ENCODE measurements at regions not wholly inside any gene's neighbourhood (a gene's known extent, or its start where the extent isn't known, plus 50 kb on each side); places are given as distances from the start of the nearest gene placed in this dataset.

DNA sequence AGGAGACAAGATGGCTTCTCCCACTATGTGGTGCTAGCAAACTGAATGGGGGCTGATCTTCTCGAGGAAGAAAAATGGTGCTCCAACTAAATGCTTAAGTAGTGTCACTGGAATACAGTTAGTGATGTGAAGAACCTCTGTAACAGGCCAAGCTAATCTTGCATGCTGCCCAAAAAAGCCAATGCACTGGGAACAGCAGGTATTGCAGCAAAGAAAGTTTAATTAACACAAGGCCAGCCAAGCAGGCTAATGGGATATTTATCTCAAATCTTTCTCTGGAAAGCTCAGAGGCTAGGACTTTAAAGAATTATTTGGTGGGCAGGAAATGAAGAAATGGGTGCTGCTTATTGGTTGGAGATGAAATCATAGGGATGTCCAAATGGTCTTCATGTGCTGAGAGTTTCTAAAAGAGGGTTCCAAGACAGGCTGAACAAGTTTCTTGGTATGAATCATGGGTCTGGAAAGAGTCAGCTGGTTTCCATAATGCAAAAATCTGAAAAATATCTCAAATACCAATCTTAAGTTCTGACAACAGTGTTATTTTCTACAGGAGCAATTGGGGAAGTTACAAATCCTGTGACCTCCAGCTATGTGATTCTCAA, 1550.5 kb downstream of the SLITRK5 start:
- Histone ChIP-seq H3K9ac (no peak overlapping the region), H3K9me3 (ENCODE audit: control insufficient read depth, low read length) (peaks cover 3% of the 10 kb centered on the region), H3K4me1 (no peaks in the 10 kb centered on the region), H2AFZ (no peak overlapping the region), H3K4me2 (ENCODE audit: low read length) (no peak overlapping the region), H3K27ac (no peak overlapping the region), H3K4me3 (ENCODE audit: low read depth, low read length) (no peak overlapping the region), H3K36me3 (ENCODE audit: control insufficient read depth, insufficient read depth, low read length) (no peaks in the 10 kb centered on the region), H3K79me2 (no peaks in the 10 kb centered on the region), H3K27me3 (ENCODE audit: control insufficient read depth, insufficient read depth, low read length) (no peaks in the 10 kb centered on the region)
- no peak for TF ChIP-seq CTCF (IDR thresholded peaks at IDR 0.05)

- Histone ChIP-seq H3K79me2 (no peaks in the 10 kb centered on the region), H3K4me1 (no peaks in the 10 kb centered on the region), H3K27ac (no peak overlapping the region), H2AFZ (no peak overlapping the region), H3K27me3 (ENCODE audit: control insufficient read depth, insufficient read depth, low read length) (no peaks in the 10 kb centered on the region), H3K9me3 (ENCODE audit: control insufficient read depth, low read length) (no peaks in the 10 kb centered on the region), H3K9ac (no peak overlapping the region), H3K4me3 (ENCODE audit: low read depth, low read length) (no peak overlapping the region), H3K4me2 (ENCODE audit: low read length) (no peak overlapping the region), H3K36me3 (ENCODE audit: control insufficient read depth, insufficient read depth, low read length) (no peaks in the 10 kb centered on the region)
- TF ChIP-seq CTCF (IDR thresholded peaks at IDR 0.05), result no peak
Observed at GRCh38 chr13:89227356-89227755, 1556.2 kb downstream of the SLITRK5 start.

- no peaks in the 10 kb centered on the region for H3K9me3 ChIP-seq (ENCODE audit: control insufficient read depth, low read length)
- no peak for TF ChIP-seq CTCF (IDR thresholded peaks at IDR 0.05)
- no peak overlapping the region for H3K4me2 ChIP-seq (ENCODE audit: low read length)
- no peaks in the 10 kb centered on the region for H3K4me1 ChIP-seq
- H2AFZ ChIP-seq, result no peak overlapping the region
- no peak overlapping the region for H3K4me3 ChIP-seq (ENCODE audit: low read depth, low read length)
- H3K9ac ChIP-seq, result no peak overlapping the region
- no peaks in the 10 kb centered on the region for H3K36me3 ChIP-seq (ENCODE audit: control insufficient read depth, insufficient read depth, low read length)
- H3K27ac ChIP-seq, result no peak overlapping the region
- no peaks in the 10 kb centered on the region for H3K27me3 ChIP-seq (ENCODE audit: control insufficient read depth, insufficient read depth, low read length)
- no peaks in the 10 kb centered on the region for H3K79me2 ChIP-seq
Observed at GRCh38 chr13:89238496-89238895, 1567.3 kb downstream of the SLITRK5 start.

- TF ChIP-seq CTCF (IDR thresholded peaks at IDR 0.05), result no peak
- no peak overlapping the region for H3K4me2 ChIP-seq (ENCODE audit: low read length)
- H3K27me3 ChIP-seq (ENCODE audit: control insufficient read depth, insufficient read depth, low read length), result no peaks in the 10 kb centered on the region
- no peaks in the 10 kb centered on the region for H3K79me2 ChIP-seq
- H3K36me3 ChIP-seq (ENCODE audit: control insufficient read depth, insufficient read depth, low read length), result no peaks in the 10 kb centered on the region
- no peak overlapping the region for H3K27ac ChIP-seq
- H3K9ac ChIP-seq, result no peak overlapping the region
- no peak overlapping the region for H2AFZ ChIP-seq
- H3K4me1 ChIP-seq, result no peaks in the 10 kb centered on the region
- no peak overlapping the region for H3K4me3 ChIP-seq (ENCODE audit: low read depth, low read length)
- H3K9me3 ChIP-seq (ENCODE audit: control insufficient read depth, low read length), result no peaks in the 10 kb centered on the region
Observed at GRCh38 chr13:89239361-89240127, 1568.4 kb downstream of the SLITRK5 start.

Data from parathyroid adenoma (tissue), 2 donors.